OCI-LY1 (cell line): ENCODE measurements at regions not wholly inside any gene's neighbourhood (a gene's known extent, or its start where the extent isn't known, plus 50 kb on each side); places are given as distances from the start of the nearest gene placed in this dataset.

Experiments
- H2AFZ ChIP-seq: fragments of 200-600 bp; sonication (generic), shearing (Covaris generic); 2 replicates; pipeline ENCODE4 v1.6.0; 2014; ENCODE audit warnings: antibody characterized with exemption, mild to moderate bottlenecking, low read length
- H3F3A ChIP-seq: fragments of 200-600 bp; sonication (generic), shearing (Covaris generic); 2 replicates; pipeline ENCODE4 v1.6.0; 2014; ENCODE audit warnings: mild to moderate bottlenecking, antibody characterized with exemption, low read length, moderate library complexity; ENCODE audit not compliant: insufficient read depth
- H3K27ac ChIP-seq: fragments of 200-600 bp; sonication (generic); 2 replicates; pipeline ENCODE4 v1.5.1; 2014; ENCODE audit warnings: low read length, mixed run types, mild to moderate bottlenecking, low read depth; ENCODE audit not compliant: poor library complexity, severe bottlenecking
- H3K27me3 ChIP-seq: fragments of 200-600 bp; sonication (generic); 2 replicates; pipeline ENCODE4 v1.6.0; 2014; ENCODE audit warnings: antibody characterized with exemption, mild to moderate bottlenecking, low read length, moderate library complexity; ENCODE audit not compliant: insufficient read depth
- H3K36me3 ChIP-seq: fragments of 200-600 bp; sonication (generic); 2 replicates; pipeline ENCODE4 v1.6.1; 2014; ENCODE audit warnings: mild to moderate bottlenecking, antibody characterized with exemption, low read length, moderate library complexity, mixed read lengths; ENCODE audit not compliant: insufficient read depth
- H3K4me1 ChIP-seq: fragments of 200-600 bp; sonication (generic); 2 replicates; pipeline ENCODE4 v1.5.1; 2014; ENCODE audit warnings: mild to moderate bottlenecking, low read length, moderate library complexity; ENCODE audit not compliant: insufficient read depth, severe bottlenecking
- H3K4me2 ChIP-seq: fragments of 200-600 bp; sonication (generic), shearing (Covaris generic); 2 replicates; pipeline ENCODE4 v1.6.1; 2014; ENCODE audit warnings: low read length
- H3K4me3 ChIP-seq: fragments of 200-600 bp; sonication (generic); 2 replicates; pipeline ENCODE4 v1.5.1; 2014; ENCODE audit warnings: low read length, low read depth, mild to moderate bottlenecking, mixed read lengths; ENCODE audit not compliant: poor library complexity, severe bottlenecking
- H3K79me2 ChIP-seq: fragments of 200-600 bp; shearing (Covaris generic); 2 replicates; pipeline ENCODE4 v1.6.1; 2016; ENCODE audit warnings: mixed run types, low read length, mixed read lengths; ENCODE audit not compliant: insufficient read depth
- H3K9ac ChIP-seq: fragments of 200-600 bp; sonication (generic), shearing (Covaris generic); 2 replicates; pipeline ENCODE4 v1.6.1; 2014; ENCODE audit warnings: mild to moderate bottlenecking, low read length, mixed read lengths
- H3K9me2 ChIP-seq: fragments of 200-600 bp; sonication (generic), shearing (Covaris generic); 2 replicates; pipeline ENCODE4 v1.6.1; 2014; ENCODE audit warnings: low read depth, mild to moderate bottlenecking, low read length, mixed read lengths
- H3K9me3 ChIP-seq: fragments of 200-600 bp; shearing (Covaris generic); 2 replicates; pipeline ENCODE4 v1.6.1; 2014; ENCODE audit warnings: low read length, mixed read lengths
- H4K20me1 ChIP-seq: fragments of 200-600 bp; sonication (generic), shearing (Covaris generic); 2 replicates; pipeline ENCODE4 v1.6.0; 2016; ENCODE audit warnings: mild to moderate bottlenecking, low read length; ENCODE audit not compliant: insufficient read depth
- CTCF ChIP-seq: fragments of 200-600 bp; sonication (generic), shearing (Covaris generic); IDR thresholded peaks from 2 replicates; pipeline ENCODE4 v1.5.1; 2017; ENCODE audit warnings: mild to moderate bottlenecking, antibody characterized with exemption, low read length, moderate library complexity, mixed read lengths
- EZH2 ChIP-seq: fragments of 200-600 bp; sonication (generic), shearing (Covaris generic); IDR thresholded peaks from 2 replicates; pipeline ENCODE4 v1.8.0; 2017; ENCODE audit warnings: borderline replicate concordance, mixed run types, mild to moderate bottlenecking, antibody characterized with exemption, low read length, moderate library complexity, mixed read lengths

- Histone ChIP-seq H3K9ac (no peak overlapping the region), H3K79me2 (no peaks in the 10 kb centered on the region), H3K36me3 (no peaks in the 10 kb centered on the region), H3K9me2 (no peaks in the 10 kb centered on the region), H3F3A (no peaks in the 10 kb centered on the region), H3K27ac (no peak overlapping the region), H3K9me3 (no peaks in the 10 kb centered on the region), H4K20me1 (no peaks in the 10 kb centered on the region), H2AFZ (no peak overlapping the region), H3K4me3 (no peak overlapping the region), H3K4me2 (no peak overlapping the region), H3K27me3 (0 out of 2 replicates have a peak, but pooled peaks cover 5% of the 10 kb centered on the region), H3K4me1 (no peaks in the 10 kb centered on the region)
- no peak for TF ChIP-seq CTCF
Observed at GRCh38 chr1:201696217-201696761, 132.7 kb upstream of the IPO9 start.

- TF ChIP-seq EZH2: no peak
- TF ChIP-seq CTCF: no peak
- 0 out of 2 replicates have a peak, but pooled peaks cover 5% of the 10 kb centered on the region for H3K27me3 ChIP-seq
- H3K4me1 ChIP-seq: no peaks in the 10 kb centered on the region
- no peak overlapping the region for H3K9ac ChIP-seq
- H3K4me2 ChIP-seq: no peak overlapping the region
- H3K9me2 ChIP-seq: no peaks in the 10 kb centered on the region
- H4K20me1 ChIP-seq: no peaks in the 10 kb centered on the region
- H3K27ac ChIP-seq: no peak overlapping the region
- H3K4me3 ChIP-seq: no peak overlapping the region
- H3K79me2 ChIP-seq: no peaks in the 10 kb centered on the region
- no peaks in the 10 kb centered on the region for H3K36me3 ChIP-seq
- no peaks in the 10 kb centered on the region for H3F3A ChIP-seq
- no peak overlapping the region for H2AFZ ChIP-seq
- no peaks in the 10 kb centered on the region for H3K9me3 ChIP-seq
Observed at GRCh38 chr1:201697174-201697573, 131.8 kb upstream of the IPO9 start.

DNA sequence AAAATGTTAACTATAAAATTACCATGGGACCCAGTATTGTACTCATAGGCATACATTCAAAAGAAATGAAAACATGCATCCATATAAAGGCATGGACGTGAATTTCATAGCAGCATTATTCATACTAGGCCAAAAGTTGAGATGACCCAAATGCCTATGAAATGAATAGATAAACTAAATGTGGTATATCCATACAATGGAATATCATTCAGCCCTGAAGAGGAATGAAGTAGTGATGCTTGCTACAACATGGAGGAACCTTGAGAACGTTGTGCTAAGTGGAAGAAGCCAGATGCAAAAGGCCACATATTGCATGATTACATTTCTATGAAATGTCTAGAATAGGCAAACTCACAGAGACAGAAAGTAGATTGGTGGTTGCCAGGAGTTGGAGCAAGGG, 127.1 kb upstream of the IPO9 start:
- H3K79me2 ChIP-seq: no peaks in the 10 kb centered on the region

More for the DNA sequence above, 127.1 kb upstream of the IPO9 start:
- Histone ChIP-seq H3K9me2 (no peaks in the 10 kb centered on the region), H3K9ac (no peak overlapping the region), H3K4me3 (no peak overlapping the region), H3K27me3 (no peaks in the 10 kb centered on the region), H3F3A (no peaks in the 10 kb centered on the region), H2AFZ (no peak overlapping the region), H3K4me2 (no peak overlapping the region), H3K36me3 (no peaks in the 10 kb centered on the region), H3K27ac (no peak overlapping the region), H4K20me1 (no peaks in the 10 kb centered on the region), H3K9me3 (no peaks in the 10 kb centered on the region), H3K4me1 (no peaks in the 10 kb centered on the region)
- no peak for TF ChIP-seq EZH2
- no peak for TF ChIP-seq CTCF
